ENCODE measurements at regions not wholly inside any gene's neighbourhood (a gene's known extent, or its start where the extent isn't known, plus 50 kb on each side); places are given as distances from the start of the nearest gene placed in this dataset.

GRCh38 chr4:74627504-74627903 is 166.8 kb downstream of the BTC start:
- H3K9ac ChIP-seq (ENCODE audit: low read depth in 2 of 2, low read length in 2 of 2) = no peak overlapping the region
- TF ChIP-seq CTCF (IDR thresholded peaks at IDR 0.05) = no peak
- no peak for DNase-seq
- no peaks in the 10 kb centered on the region for H3K4me1 ChIP-seq
- no peaks in the 10 kb centered on the region for H3K36me3 ChIP-seq
- no peak overlapping the region for H3K27ac ChIP-seq
- intact Hi-C loops (cut with DNase I) = no loop called here
- no peaks in the 10 kb centered on the region for H3K27me3 ChIP-seq
- H3K4me3 ChIP-seq = no peak overlapping the region
- H3K9me3 ChIP-seq = no peaks in the 10 kb centered on the region

GRCh38 chr4:74628852-74629620 is 165.3 kb downstream of the BTC start:
- Histone ChIP-seq H3K4me1 (no peaks in the 10 kb centered on the region), H3K9ac (ENCODE audit: low read depth in 2 of 2, low read length in 2 of 2) (no peak overlapping the region), H3K4me3 (no peak overlapping the region), H3K27me3 (no peaks in the 10 kb centered on the region), H3K27ac (no peak overlapping the region), H3K9me3 (no peaks in the 10 kb centered on the region), H3K36me3 (no peaks in the 10 kb centered on the region)
- peak; percentile 37 for DNase-seq
- intact Hi-C loops (cut with DNase I) = no loop called here
- no peak for TF ChIP-seq CTCF (IDR thresholded peaks at IDR 0.05)

- no peaks in the 10 kb centered on the region for H3K36me3 ChIP-seq
- H3K4me3 ChIP-seq = no peak overlapping the region
- no peak overlapping the region for H3K9ac ChIP-seq (ENCODE audit: low read depth in 2 of 2, low read length in 2 of 2)
- H3K27ac ChIP-seq = no peak overlapping the region
- intact Hi-C loops (cut with DNase I) = no loop called here
- H3K27me3 ChIP-seq = no peaks in the 10 kb centered on the region
- no peaks in the 10 kb centered on the region for H3K4me1 ChIP-seq
- H3K9me3 ChIP-seq = no peaks in the 10 kb centered on the region
- TF ChIP-seq CTCF (IDR thresholded peaks at IDR 0.05) = no peak
- no peak for DNase-seq
Measured at GRCh38 chr4:74630551-74630950, 163.8 kb downstream of the BTC start.

GRCh38 chr4:74631338-74631737 is 163.0 kb downstream of the BTC start:
- H3K9me3 ChIP-seq = no peaks in the 10 kb centered on the region
- intact Hi-C loops (cut with DNase I) = no loop called here

GRCh38 chr4:74631988-74632387 is 162.3 kb downstream of the BTC start:
- no peak for TF ChIP-seq CTCF (IDR thresholded peaks at IDR 0.05)
- intact Hi-C loops (cut with DNase I) = no loop called here
- Histone ChIP-seq H3K4me3 (no peak overlapping the region), H3K4me1 (no peaks in the 10 kb centered on the region), H3K27me3 (no peaks in the 10 kb centered on the region), H3K27ac (no peak overlapping the region), H3K36me3 (no peaks in the 10 kb centered on the region), H3K9ac (ENCODE audit: low read depth in 2 of 2, low read length in 2 of 2) (no peak overlapping the region), H3K9me3 (no peaks in the 10 kb centered on the region)
- no peak for DNase-seq

More at GRCh38 chr4:74631338-74631737, 163.0 kb downstream of the BTC start:
- no peak overlapping the region for H3K4me3 ChIP-seq
- no peak overlapping the region for H3K27ac ChIP-seq
- no peaks in the 10 kb centered on the region for H3K36me3 ChIP-seq
- no peaks in the 10 kb centered on the region for H3K27me3 ChIP-seq
- DNase-seq = no peak
- H3K4me1 ChIP-seq = no peaks in the 10 kb centered on the region
- no peak for TF ChIP-seq CTCF (IDR thresholded peaks at IDR 0.05)
- no peak overlapping the region for H3K9ac ChIP-seq (ENCODE audit: low read depth in 2 of 2, low read length in 2 of 2)

Measured in colonic mucosa (tissue), 4 donors.